HepG2 (cell line): ENCODE measurements at regions not wholly inside any gene's neighbourhood (a gene's known extent, or its start where the extent isn't known, plus 50 kb on each side); places are given as distances from the start of the nearest gene placed in this dataset.

Source experiments
- ATAC-seq: fragments of 200-7000 bp; cut with Tn5 transposase; 3 replicates; pipeline ENCODE4 v1.9.1; 2020; ENCODE audit warnings: mild to moderate bottlenecking, moderate library complexity
- BruUV-seq: library from RNA; stranded (reverse); fragments of 400-500 nt; replicated peaks from 2 replicates; lab custom pipeline; 2021; lab: Mats Ljungman, UMichigan
- CTCF ChIA-PET: fragments of 300-600 bp; formaldehyde crosslinking; extraction: SDS; loops from one replicate; lab custom pipeline; 2021; ENCODE audit warnings: low total read pairs, inconsistent platforms, low intra/inter-chr PET ratio; lab: Yijun Ruan, JAX
- POLR2A ChIA-PET: fragments of 350-600 bp; sonication (Branson Sonifier 250); formaldehyde crosslinking; loops from one replicate; lab custom pipeline; 2020; ENCODE audit warnings: antibody characterized with exemption, inconsistent platforms; lab: Yijun Ruan, JAX
- DNase-seq: peaks from one replicate; pipeline ENCODE4 v3.0.0-alpha.2; 2015; ENCODE audit warnings: low spot score
- FAIRE-seq: peaks from 3 replicates; lab custom pipeline; 2011; peaks lifted over from hg19 to GRCh38; lab: Jason Lieb, UNC
- H2AFZ ChIP-seq: one replicate; pipeline ENCODE4 v1.6.1; 2011; ENCODE audit warnings: low read length, inconsistent platforms
- H3K27ac ChIP-seq: fragments of 300-600 bp; 3 replicates; pipeline ENCODE4 v1.8.0; 2011; ENCODE audit warnings: mixed run types, mild to moderate bottlenecking, mixed read lengths, low read length, inconsistent platforms; ENCODE audit not compliant: insufficient read depth; ENCODE audit errors: extremely low read length
- H3K27me3 ChIP-seq, 2 experiments: fragments of 200-600 bp in 1 of 2; 2 replicates in 1 of 2; 3 replicates in 1 of 2; pipeline versions ENCODE4 v1.6.0 to v1.8.0; 2011; ENCODE audit warnings: low read length in 2 of 2, mild to moderate bottlenecking in 2 of 2, moderate library complexity in 2 of 2, inconsistent platforms in 1 of 2; ENCODE audit not compliant: insufficient read depth in 2 of 2, control insufficient read depth in 1 of 2
- H3K36me3 ChIP-seq, 2 experiments: fragments of 200-600 bp in 1 of 2; replicated peaks in 1 of 2; 2 replicates in 1 of 2; 3 replicates in 1 of 2; pipeline versions ENCODE4 v1.5.1 to v1.8.0; 2011; ENCODE audit warnings: low read length in 2 of 2, inconsistent platforms in 1 of 2; ENCODE audit not compliant: insufficient read depth in 2 of 2, control insufficient read depth in 1 of 2
- H3K4me1 ChIP-seq: 2 replicates; pipeline ENCODE4 v1.5.1; 2012; ENCODE audit warnings: low read length, inconsistent platforms; ENCODE audit not compliant: insufficient read depth
- H3K4me2 ChIP-seq: 2 replicates; pipeline ENCODE4 v1.6.0; 2011; ENCODE audit warnings: low read depth, low read length, inconsistent platforms
- H3K4me3 ChIP-seq, 3 experiments: fragments of 200-600 bp in 1 of 3; sonication (generic), shearing (Covaris generic) in 1 of 3; replicated peaks in 1 of 3; 2 replicates each; pipeline ENCODE4 v1.5.1; 2011 to 2016; ENCODE audit warnings: low read length in 3 of 3, inconsistent platforms in 2 of 3, low read depth in 2 of 3, mild to moderate bottlenecking in 2 of 3, control low read depth in 1 of 3, mixed read lengths in 1 of 3; ENCODE audit not compliant: insufficient read depth in 1 of 3
- H3K79me2 ChIP-seq: one replicate; pipeline ENCODE4 v1.6.1; 2011; ENCODE audit warnings: low read length, inconsistent platforms; ENCODE audit not compliant: insufficient read depth
- H3K9ac ChIP-seq: 2 replicates; pipeline ENCODE4 v1.6.0; 2011; ENCODE audit warnings: mild to moderate bottlenecking, low read depth, low read length, inconsistent platforms; ENCODE audit not compliant: insufficient read depth
- H3K9me3 ChIP-seq: 2 replicates; pipeline ENCODE4 v1.5.1; 2012; ENCODE audit warnings: mild to moderate bottlenecking, low read length
- H4K20me1 ChIP-seq: 2 replicates; pipeline ENCODE4 v1.6.0; 2011; ENCODE audit warnings: inconsistent platforms, mild to moderate bottlenecking, low read length, moderate library complexity; ENCODE audit not compliant: insufficient read depth
- EHMT2 ChIP-seq: fragments of 200-600 bp; sonication (generic); IDR thresholded peaks from 2 replicates; pipeline ENCODE4 v1.7.0; 2017; ENCODE audit warnings: antibody characterized with exemption, low read depth, low read length, borderline replicate concordance
- GTF3A ChIP-seq: sonication (generic); formaldehyde crosslinking; conservative IDR thresholded peaks from 2 replicates; pipeline ENCODE4 v1.4.0; 2020; ENCODE audit warnings: mild to moderate bottlenecking, missing genetic modification reagents
- IKZF1 ChIP-seq: fragments of 450-650 bp; IDR thresholded peaks from 2 replicates; pipeline ENCODE4 v1.7.1; 2016
- KLF9 ChIP-seq: IDR thresholded peaks from 2 replicates; pipeline ENCODE4 v1.6.1; 2016; ENCODE audit warnings: low read depth
- MAX ChIP-seq: IDR thresholded peaks from 2 replicates; pipeline ENCODE4 v1.6.1; 2012; ENCODE audit warnings: inconsistent platforms
- MEIS1 ChIP-seq: sonication (generic); formaldehyde crosslinking; IDR thresholded peaks from 2 replicates; pipeline ENCODE4 v1.9.0; 2021; ENCODE audit warnings: mild to moderate bottlenecking, missing genetic modification reagents, moderate library complexity, borderline replicate concordance
- NCOA1 ChIP-seq: sonication (generic); formaldehyde crosslinking; IDR thresholded peaks from 2 replicates; pipeline ENCODE4 v1.9.0; 2021; ENCODE audit warnings: missing genetic modification reagents
- NR2F6 ChIP-seq, 2 experiments: IDR thresholded peaks; 2 replicates each; pipeline ENCODE4 v1.6.1; 2016; ENCODE audit warnings: antibody characterized with exemption in 1 of 2, mild to moderate bottlenecking in 1 of 2
- USF2 ChIP-seq, 2 experiments: sonication (generic) in 1 of 2; formaldehyde crosslinking in 1 of 2; IDR thresholded peaks; 2 replicates each; pipeline versions ENCODE4 v1.5.1 to v1.6.1; 2011 to 2020; ENCODE audit warnings: borderline replicate concordance in 1 of 2, low read depth in 1 of 2, low read length in 1 of 2, mild to moderate bottlenecking in 1 of 2, missing genetic modification reagents in 1 of 2, moderate library complexity in 1 of 2
- ZEB1 ChIP-seq: IDR thresholded peaks from 2 replicates; pipeline ENCODE4 v1.6.1; 2012; ENCODE audit warnings: mild to moderate bottlenecking, low read depth, inconsistent platforms; ENCODE audit not compliant: insufficient replicate concordance
- ZFX ChIP-seq: sonication (generic); formaldehyde crosslinking; IDR thresholded peaks from 2 replicates; pipeline ENCODE4 v1.4.0; 2020; ENCODE audit warnings: mild to moderate bottlenecking, low read depth, missing genetic modification reagents, moderate library complexity
- ZNF550 ChIP-seq: sonication (generic); formaldehyde crosslinking; IDR thresholded peaks from 2 replicates; pipeline ENCODE4 v1.4.0; 2020; ENCODE audit warnings: mild to moderate bottlenecking, missing genetic modification reagents, borderline replicate concordance
- WGBS: methylation state at CpG from one replicate; pipeline ENCODE4 v1.1.6; 2017; ENCODE audit warnings: low lambda C conversion rate; 5-methylcytosine and 5-hydroxymethylcytosine counted together
- in situ Hi-C: cut with HindIII; loops from 2 replicates; pipeline ENCODE4 v1.10.0; 2017; ENCODE audit warnings: low pct_unique_long_range_greater_than_20kb; ENCODE audit not compliant: extremely low pct_ligation_motif_present
- intact Hi-C: fragments of 100-400 bp; cut with micrococcal nuclease; formaldehyde crosslinking; loops from one replicate; pipeline ENCODE4 v1.10.0; 2022; ENCODE audit not compliant: unreplicated experiment

- no peak for TF ChIP-seq ZFX (CRISPR knock-in tag)
- no peak for TF ChIP-seq GTF3A (CRISPR knock-in tag)
- no peak for TF ChIP-seq ZEB1
- no peak for TF ChIP-seq NCOA1 (CRISPR knock-in tag)
These were observed 211.9 kb downstream of the CENPW start (continued) for GRCh38 chr6:126551832-126552231.

- POLR2A ChIA-PET, result no interaction called here
- no peaks in the 10 kb centered on the region for H3K9me3 ChIP-seq
- CTCF ChIA-PET, result no interaction called here
- BruUV-seq, result no TSS peak
- in situ Hi-C loops, result no loop called here
- H2AFZ ChIP-seq, result no peak overlapping the region
- H3K4me3 ChIP-seq, result no peak overlapping the region
- H3K4me1 ChIP-seq, result no peaks in the 10 kb centered on the region
- ATAC-seq (no peak), DNase-seq (no peak), FAIRE-seq (no peak)
- TF ChIP-seq USF2 (IDR thresholded peaks at IDR 0.05; ENCODE audit: low read depth, low read length) (no peak), USF2 (CRISPR knock-in tag; IDR thresholded peaks at IDR 0.05; ENCODE audit: borderline replicate concordance) (no peak), MEIS1 (CRISPR knock-in tag) (no peak), EHMT2 (no peak), ZNF550 (CRISPR knock-in tag) (no peak), MAX (no peak), IKZF1 (no peak), NR2F6 (IDR thresholded peaks at IDR 0.05) (no peak), NR2F6 (CRISPR knock-in tag; IDR thresholded peaks at IDR 0.05) (no peak), KLF9 (no peak)
- 8% methylated on average over 1 of the region's 1 CpG for WGBS
- intact Hi-C loops, result no loop called here
- no peaks in the 10 kb centered on the region for H3K36me3 ChIP-seq
- H4K20me1 ChIP-seq, result no peaks in the 10 kb centered on the region
- H3K9ac ChIP-seq, result no peak overlapping the region
- no peak overlapping the region for H3K4me2 ChIP-seq
- no peaks in the 10 kb centered on the region for H3K79me2 ChIP-seq
- no peak overlapping the region for H3K27ac ChIP-seq
- H3K27me3 ChIP-seq, result no peaks in the 10 kb centered on the region
These were observed 213.9 kb downstream of the CENPW start for GRCh38 chr6:126553854-126554253.
